GM21515 (cell line): ENCODE measurements at regions not wholly inside any gene's neighbourhood (a gene's known extent, or its start where the extent isn't known, plus 50 kb on each side); places are given as distances from the start of the nearest gene placed in this dataset.
"Not testable (repeated sequence)": the region's sequence is repeated elsewhere in the genome, so short reads cannot be mapped to it uniquely, and the experiment has no call there.

Experiments
- ATAC-seq: cut with Tn5 transposase; IDR thresholded peaks from one replicate; pipeline ENCODE4 v1.9.1; 2021; ENCODE audit not compliant: unreplicated experiment

GRCh38 chr17:5896215-5896614, 174.0 kb upstream of the WSCD1 start:
- no peak for ATAC-seq

- no peak for ATAC-seq
Measured at GRCh38 chr17:5897275-5897911, 172.8 kb upstream of the WSCD1 start.

- ATAC-seq = not testable (repeated sequence)
Measured at GRCh38 chr17:5897981-5898380, 172.2 kb upstream of the WSCD1 start.

GRCh38 chr17:5898406-5898805, 171.8 kb upstream of the WSCD1 start:
- no peak for ATAC-seq

GRCh38 chr17:5899496-5900195, 170.5 kb upstream of the WSCD1 start:
- ATAC-seq = no peak

GRCh38 chr17:5901731-5902130, 168.4 kb upstream of the WSCD1 start:
- no peak for ATAC-seq

GRCh38 chr17:5902181-5903140, 167.7 kb upstream of the WSCD1 start:
- no peak for ATAC-seq

- ATAC-seq = no peak
Measured at GRCh38 chr17:5911919-5912318, 158.3 kb upstream of the WSCD1 start.

- ATAC-seq = no peak
Measured at GRCh38 chr17:5913032-5913531, 157.1 kb upstream of the WSCD1 start.

- no peak for ATAC-seq
Measured at GRCh38 chr17:5913641-5914040, 156.5 kb upstream of the WSCD1 start.

GRCh38 chr17:5915337-5915736, 154.8 kb upstream of the WSCD1 start:
- no peak for ATAC-seq

- no peak for ATAC-seq
Measured at GRCh38 chr17:5919089-5919488, 151.1 kb upstream of the WSCD1 start.

GRCh38 chr17:5921512-5922282, 148.5 kb upstream of the WSCD1 start:
- no peak for ATAC-seq

GRCh38 chr17:5922476-5922875, 147.7 kb upstream of the WSCD1 start:
- no peak for ATAC-seq

- no peak for ATAC-seq
Measured at GRCh38 chr17:5929721-5930120, 140.5 kb upstream of the WSCD1 start.

GRCh38 chr17:5930555-5930954, 139.6 kb upstream of the WSCD1 start:
- ATAC-seq = not testable (repeated sequence)

- no peak for ATAC-seq
Measured at GRCh38 chr17:5931616-5932015, 138.6 kb upstream of the WSCD1 start.

- ATAC-seq = no peak
Measured at GRCh38 chr17:5933430-5933829, 136.7 kb upstream of the WSCD1 start.

- ATAC-seq = no peak
Measured at GRCh38 chr17:5941258-5941657, 128.9 kb upstream of the WSCD1 start.

GRCh38 chr17:5942687-5943086, 127.5 kb upstream of the WSCD1 start:
- no peak for ATAC-seq

- ATAC-seq = no peak
Measured at GRCh38 chr17:5943232-5943631, 126.9 kb upstream of the WSCD1 start.
